Endothelial cell of umbilical vein (primary cell): ENCODE measurements at regions not wholly inside any gene's neighbourhood (a gene's known extent, or its start where the extent isn't known, plus 50 kb on each side); places are given as distances from the start of the nearest gene placed in this dataset.

Source experiments
- BruUV-seq: library from RNA; stranded (reverse); fragments of 400-500 nt; replicated peaks from 2 replicates; lab custom pipeline; 2021; lab: Mats Ljungman, UMichigan
- CTCF ChIA-PET: fragments of 300-600, 350-600 bp; sonication (Branson Sonifier 250); formaldehyde crosslinking; loops from one replicate; lab custom pipeline; 2021; ENCODE audit warnings: antibody characterized with exemption, inconsistent platforms; lab: Charles Lee
- POLR2A ChIA-PET: fragments of 300-600, 350-600 bp; sonication (Branson Sonifier 250); formaldehyde crosslinking; loops from one replicate; lab custom pipeline; 2021; ENCODE audit warnings: antibody characterized with exemption, inconsistent platforms; lab: Charles Lee
- DNase-seq: peaks from one replicate; pipeline ENCODE4 v3.0.0-alpha.2; 2011; ENCODE audit warnings: low read depth, low spot score
- FAIRE-seq: peaks from 2 replicates; lab custom pipeline; 2011; peaks lifted over from hg19 to GRCh38; lab: Jason Lieb, UNC
- H2AFZ ChIP-seq: 2 replicates; pipeline ENCODE4 v1.6.0; 2012; ENCODE audit warnings: low read depth, low read length, control low read depth, inconsistent platforms
- H3K27ac ChIP-seq: 2 replicates; pipeline ENCODE4 v1.5.1; 2011; ENCODE audit warnings: low read depth, mild to moderate bottlenecking, control low read depth, low read length, moderate library complexity; ENCODE audit not compliant: insufficient read depth
- H3K27me3 ChIP-seq, 2 experiments: 2 replicates each; pipeline versions ENCODE4 v1.6.0 to v1.6.1; 2011; ENCODE audit warnings: low read length in 2 of 2, mixed read lengths in 1 of 2; ENCODE audit not compliant: control insufficient read depth in 2 of 2, insufficient read depth in 2 of 2
- H3K36me3 ChIP-seq, 2 experiments: 2 replicates in 1 of 2; 3 replicates in 1 of 2; pipeline ENCODE4 v1.5.1; 2011; ENCODE audit warnings: low read length in 2 of 2, mild to moderate bottlenecking in 1 of 2, moderate library complexity in 1 of 2; ENCODE audit not compliant: control insufficient read depth in 2 of 2, insufficient read depth in 2 of 2; ENCODE audit errors: extremely low read depth in 1 of 2
- H3K4me1 ChIP-seq: 3 replicates; pipeline ENCODE4 v1.5.1; 2011; ENCODE audit warnings: mild to moderate bottlenecking, low read length; ENCODE audit not compliant: control insufficient read depth, insufficient read depth; ENCODE audit errors: extremely low read depth
- H3K4me2 ChIP-seq: 2 replicates; pipeline ENCODE4 v1.6.1; 2011; ENCODE audit warnings: low read length, control low read depth, mixed read lengths; ENCODE audit not compliant: insufficient read depth
- H3K4me3 ChIP-seq, 3 experiments: fragments of 200-600 bp in 1 of 3; sonication (generic), shearing (Covaris generic) in 1 of 3; replicated peaks in 1 of 3; 2 replicates each; pipeline ENCODE4 v1.5.1; 2011 to 2016; ENCODE audit warnings: control low read depth in 3 of 3, low read length in 3 of 3, mild to moderate bottlenecking in 2 of 3, inconsistent platforms in 1 of 3, low read depth in 1 of 3, moderate library complexity in 1 of 3; ENCODE audit not compliant: insufficient read depth in 1 of 3
- H3K79me2 ChIP-seq: 2 replicates; pipeline ENCODE4 v1.6.0; 2012; ENCODE audit warnings: low read length, inconsistent platforms; ENCODE audit not compliant: control insufficient read depth, insufficient read depth
- H3K9ac ChIP-seq: replicated peaks from 2 replicates; pipeline ENCODE3; 2011; ENCODE audit warnings: low read length, control low read depth; ENCODE audit not compliant: insufficient read depth; ENCODE audit errors: extremely low read depth
- H3K9me1 ChIP-seq: replicated peaks from 3 replicates; pipeline ENCODE4 v1.6.0; 2011; ENCODE audit warnings: mild to moderate bottlenecking, low read length; ENCODE audit not compliant: control insufficient read depth, insufficient read depth; ENCODE audit errors: extremely low read depth
- H3K9me3 ChIP-seq: replicated peaks from 2 replicates; pipeline ENCODE4 v1.5.1; 2012; ENCODE audit warnings: low read length, inconsistent platforms; ENCODE audit not compliant: control insufficient read depth, insufficient read depth
- H4K20me1 ChIP-seq: replicated peaks from 2 replicates; pipeline ENCODE3; 2011; ENCODE audit warnings: mild to moderate bottlenecking, low read length; ENCODE audit not compliant: control insufficient read depth, insufficient read depth; ENCODE audit errors: extremely low read depth
- EZH2 ChIP-seq: IDR thresholded peaks from 2 replicates; pipeline ENCODE4 v1.6.1; 2012; ENCODE audit warnings: borderline replicate concordance, low read depth, mild to moderate bottlenecking, moderate library complexity, low read length, inconsistent platforms; ENCODE audit not compliant: severe bottlenecking
- FOS ChIP-seq: IDR thresholded peaks from 2 replicates; pipeline ENCODE4 v1.6.1; 2011; ENCODE audit warnings: mild to moderate bottlenecking, low read length, moderate library complexity, borderline replicate concordance; ENCODE audit not compliant: insufficient read depth
- GATA2 ChIP-seq: IDR thresholded peaks from 2 replicates; pipeline ENCODE4 v1.7.0; 2011; ENCODE audit warnings: low read depth, mild to moderate bottlenecking, moderate library complexity, mixed read lengths, low read length; ENCODE audit not compliant: insufficient read length, insufficient read depth
- JUN ChIP-seq: IDR thresholded peaks from 2 replicates; pipeline ENCODE4 v1.6.1; 2011; ENCODE audit warnings: borderline replicate concordance, low read depth; ENCODE audit not compliant: insufficient read length, insufficient read depth
- MAX ChIP-seq: IDR thresholded peaks from 2 replicates; pipeline ENCODE4 v1.6.1; 2011; ENCODE audit not compliant: insufficient read depth, insufficient read length
- MYC ChIP-seq: IDR thresholded peaks from one replicate; pipeline ENCODE4 v1.6.1; 2011; ENCODE audit warnings: mild to moderate bottlenecking, low read depth, low read length
- POLR2A ChIP-seq: IDR thresholded peaks from 2 replicates; pipeline ENCODE4 v1.6.1; 2012; ENCODE audit warnings: low read depth, mild to moderate bottlenecking, control low read depth, low read length
- POLR2AphosphoS5 ChIP-seq: IDR thresholded peaks from 2 replicates; pipeline ENCODE4 v1.6.1; 2012; ENCODE audit warnings: low read depth, mild to moderate bottlenecking, control low read depth, low read length, moderate library complexity; ENCODE audit not compliant: insufficient read depth
- dilution Hi-C: fragments of 300-500 bp; cut with MboI; formaldehyde crosslinking; loops from one replicate; pipeline ENCODE4 v1.15.0; 2019; ENCODE audit warnings: low sequenced_read_pairs; ENCODE audit not compliant: extremely low pct_ligation_motif_present
- intact Hi-C: fragments of 100-400 bp; cut with micrococcal nuclease; formaldehyde crosslinking; loops from one replicate; pipeline ENCODE4 v1.10.0; 2022
- TF ChIP-seq, protein P1 (sequence below), 2 donors: IDR thresholded peaks; 1 replicate in 1 of 2; 2 replicates in 1 of 2; pipeline ENCODE4 v1.5.1; 2011; ENCODE audit warnings: low read length in 2 of 2, mild to moderate bottlenecking in 2 of 2, moderate library complexity in 2 of 2, control low read depth in 1 of 2, inconsistent platforms in 1 of 2, low read depth in 1 of 2; ENCODE audit not compliant: insufficient read depth in 1 of 2; ENCODE audit errors: extremely low read depth in 1 of 2

- no peak overlapping the region for H2AFZ ChIP-seq
- FAIRE-seq, result no peak
These were observed 132.2 kb upstream of the TNR start for GRCh38 chr1:175875556-175875955.

DNA sequence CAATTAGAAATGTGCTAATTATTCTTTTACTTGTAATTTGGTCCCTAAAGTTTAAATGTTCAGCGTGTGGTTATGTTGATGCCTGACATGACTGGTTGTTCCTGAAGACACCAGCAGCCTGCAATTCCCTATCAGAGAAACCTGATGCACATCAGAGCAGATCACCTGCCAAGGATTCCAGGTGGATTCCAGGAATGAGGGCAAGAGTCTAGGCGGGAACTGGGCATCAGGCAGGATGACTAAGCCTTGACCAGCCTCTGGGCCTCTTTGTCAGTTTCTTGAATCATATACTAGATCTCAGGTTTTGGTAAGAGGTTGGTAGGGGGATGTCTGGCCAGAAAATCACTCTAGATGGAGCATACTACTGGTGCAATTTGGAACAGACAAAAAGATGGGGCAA, 130.7 kb upstream of the TNR start:
- TF ChIP-seq FOS (no peak), EZH2 (no peak), MYC (no peak), POLR2AphosphoS5 (no peak), MAX (no peak), GATA2 (no peak), POLR2A (no peak), JUN (no peak)
- TF ChIP-seq, protein P1, sequence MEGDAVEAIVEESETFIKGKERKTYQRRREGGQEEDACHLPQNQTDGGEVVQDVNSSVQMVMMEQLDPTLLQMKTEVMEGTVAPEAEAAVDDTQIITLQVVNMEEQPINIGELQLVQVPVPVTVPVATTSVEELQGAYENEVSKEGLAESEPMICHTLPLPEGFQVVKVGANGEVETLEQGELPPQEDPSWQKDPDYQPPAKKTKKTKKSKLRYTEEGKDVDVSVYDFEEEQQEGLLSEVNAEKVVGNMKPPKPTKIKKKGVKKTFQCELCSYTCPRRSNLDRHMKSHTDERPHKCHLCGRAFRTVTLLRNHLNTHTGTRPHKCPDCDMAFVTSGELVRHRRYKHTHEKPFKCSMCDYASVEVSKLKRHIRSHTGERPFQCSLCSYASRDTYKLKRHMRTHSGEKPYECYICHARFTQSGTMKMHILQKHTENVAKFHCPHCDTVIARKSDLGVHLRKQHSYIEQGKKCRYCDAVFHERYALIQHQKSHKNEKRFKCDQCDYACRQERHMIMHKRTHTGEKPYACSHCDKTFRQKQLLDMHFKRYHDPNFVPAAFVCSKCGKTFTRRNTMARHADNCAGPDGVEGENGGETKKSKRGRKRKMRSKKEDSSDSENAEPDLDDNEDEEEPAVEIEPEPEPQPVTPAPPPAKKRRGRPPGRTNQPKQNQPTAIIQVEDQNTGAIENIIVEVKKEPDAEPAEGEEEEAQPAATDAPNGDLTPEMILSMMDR (IDR thresholded peaks at IDR 0.05; ENCODE audit: extremely low read depth in 1 of 2, insufficient read depth in 1 of 2, low read depth in 1 of 2, low read length in 2 of 2), result no peak
- ChIA-PET CTCF (no interaction called here), POLR2A (no interaction called here)
- no peak for DNase-seq
- intact Hi-C loops (no loop called here), dilution Hi-C loops (no loop called here)
- H3K36me3 ChIP-seq, result no peaks in the 10 kb centered on the region
- H2AFZ ChIP-seq, result no peak overlapping the region
- H3K27ac ChIP-seq, result no peak overlapping the region
- no peaks in the 10 kb centered on the region for H3K79me2 ChIP-seq
- H3K9me3 ChIP-seq, result no peaks in the 10 kb centered on the region
- BruUV-seq, result no TSS peak
- no peaks in the 10 kb centered on the region for H3K4me1 ChIP-seq
- no peak for FAIRE-seq
- no peak overlapping the region for H3K4me2 ChIP-seq
- no peaks in the 10 kb centered on the region for H4K20me1 ChIP-seq
- peaks cover 0 to 3% of the 10 kb centered on the region in 2 experiments for H3K27me3 ChIP-seq
- H3K9ac ChIP-seq, result no peak overlapping the region
- H3K9me1 ChIP-seq, result no peaks in the 10 kb centered on the region
- H3K4me3 ChIP-seq, result no peak overlapping the region

More at GRCh38 chr1:175875556-175875955, 132.2 kb upstream of the TNR start:
- peaks cover under 1 to 2% of the 10 kb centered on the region in 2 experiments for H3K27me3 ChIP-seq
- DNase-seq, result no peak
- POLR2A ChIA-PET, result no interaction called here
- H3K27ac ChIP-seq, result no peak overlapping the region
- H3K4me1 ChIP-seq, result no peaks in the 10 kb centered on the region
- intact Hi-C loops (no loop called here), dilution Hi-C loops (no loop called here)
- H3K4me3 ChIP-seq, result no peak overlapping the region
- TF ChIP-seq MAX, result no peak
- TF ChIP-seq, protein P1 (IDR thresholded peaks at IDR 0.05; ENCODE audit: extremely low read depth in 1 of 2, insufficient read depth in 1 of 2, low read depth in 1 of 2, low read length in 2 of 2), result no peak
- TF ChIP-seq FOS, result no peak
- no peaks in the 10 kb centered on the region for H3K9me1 ChIP-seq
- BruUV-seq, result no TSS peak
- H3K9me3 ChIP-seq, result no peaks in the 10 kb centered on the region
- no peak overlapping the region for H3K4me2 ChIP-seq
- CTCF ChIA-PET, result interaction anchor here (1.0 kb wide), 1 partner anchor 11 kb away, joined by 3 read pairs; no protein-coding TSS in a partner anchor
- H3K36me3 ChIP-seq, result no peaks in the 10 kb centered on the region
- H3K9ac ChIP-seq, result no peak overlapping the region
- no peaks in the 10 kb centered on the region for H4K20me1 ChIP-seq
- no peaks in the 10 kb centered on the region for H3K79me2 ChIP-seq
